Panc1 (cell line): ENCODE measurements at regions not wholly inside any gene's neighbourhood (a gene's known extent, or its start where the extent isn't known, plus 50 kb on each side); places are given as distances from the start of the nearest gene placed in this dataset.

Source experiments
- ATAC-seq: fragments of 200-7000 bp; cut with Tn5 transposase; 2 replicates; pipeline ENCODE4 v1.9.1; 2020; ENCODE audit warnings: mild to moderate bottlenecking, moderate library complexity
- BruUV-seq: library from RNA; stranded (reverse); fragments of 400-500 nt; replicated peaks from 2 replicates; lab custom pipeline; 2021; lab: Mats Ljungman, UMichigan
- CTCF ChIA-PET: fragments of 300-600 bp; sonication (Branson Sonifier 250); formaldehyde crosslinking; loops from one replicate; lab custom pipeline; 2022; ENCODE audit warnings: antibody characterized with exemption; lab: Charles Lee
- POLR2A ChIA-PET: fragments of 300-600 bp; sonication (Branson Sonifier 250); formaldehyde crosslinking; loops from one replicate; lab custom pipeline; 2022; ENCODE audit warnings: antibody characterized with exemption; lab: Charles Lee
- DNase-seq: peaks from one replicate; pipeline ENCODE4 v3.0.0-alpha.2; 2010; ENCODE audit warnings: low read depth, low spot score
- H3K27ac ChIP-seq: 2 replicates; pipeline ENCODE4 v1.5.1; 2011; ENCODE audit warnings: mild to moderate bottlenecking, low read length, inconsistent platforms
- H3K27me3 ChIP-seq: fragments of 200-500 bp; sonication (Bioruptor generic); 2 replicates; pipeline ENCODE4 v1.6.0; 2014; ENCODE audit warnings: low read length, inconsistent platforms; ENCODE audit not compliant: control insufficient read depth, insufficient read depth
- H3K36me3 ChIP-seq: fragments of 200-500 bp; sonication (Bioruptor generic); 2 replicates; pipeline ENCODE4 v1.5.1; 2014; ENCODE audit warnings: inconsistent platforms, mild to moderate bottlenecking, low read length, moderate library complexity; ENCODE audit not compliant: control insufficient read depth, insufficient read depth
- H3K4me1 ChIP-seq: 2 replicates; pipeline ENCODE4 v1.5.1; 2011; ENCODE audit warnings: inconsistent platforms, mild to moderate bottlenecking, low read length, moderate library complexity; ENCODE audit not compliant: control insufficient read depth, insufficient read depth
- H3K4me3 ChIP-seq, 2 experiments: 2 replicates each; pipeline ENCODE4 v1.5.1; 2011 to 2012; ENCODE audit warnings: low read depth in 2 of 2, low read length in 2 of 2, mild to moderate bottlenecking in 2 of 2, inconsistent platforms in 1 of 2, moderate library complexity in 1 of 2
- H3K9me3 ChIP-seq: fragments of 200-500 bp; sonication (Bioruptor generic); 2 replicates; pipeline ENCODE4 v1.5.1; 2014; ENCODE audit warnings: low read depth, mild to moderate bottlenecking, inconsistent platforms, low read length, moderate library complexity; ENCODE audit not compliant: control insufficient read depth, insufficient read depth
- POLR2AphosphoS5 ChIP-seq: IDR thresholded peaks from 2 replicates; pipeline ENCODE4 v1.6.1; 2012; ENCODE audit warnings: mild to moderate bottlenecking, low read depth, low read length, moderate library complexity
- SIN3A ChIP-seq: IDR thresholded peaks from 2 replicates; pipeline ENCODE4 v1.6.1; 2012; ENCODE audit warnings: low read depth, mild to moderate bottlenecking, low read length, moderate library complexity, borderline replicate concordance; ENCODE audit not compliant: insufficient read depth
- TCF7L2 ChIP-seq: IDR thresholded peaks from 2 replicates; pipeline ENCODE4 v1.6.1; 2011; ENCODE audit warnings: mild to moderate bottlenecking, low read depth, low read length, inconsistent platforms
- in situ Hi-C: cut with HindIII; loops from 2 replicates; pipeline ENCODE4 v1.10.0; 2016; ENCODE audit warnings: low sequenced_read_pairs, low pct_unique_long_range_greater_than_20kb
- intact Hi-C: fragments of 100-400 bp; cut with micrococcal nuclease; formaldehyde crosslinking; loops from one replicate; pipeline ENCODE4 v1.10.0; 2022; ENCODE audit not compliant: unreplicated experiment
- TF ChIP-seq, protein P1 (sequence below), 2 experiments: IDR thresholded peaks; 2 replicates each; pipeline ENCODE4 v1.6.1; 2011 to 2012; ENCODE audit warnings: low read depth in 2 of 2, control low read depth in 1 of 2, low read length in 1 of 2, mild to moderate bottlenecking in 1 of 2, moderate library complexity in 1 of 2; ENCODE audit not compliant: insufficient read depth in 1 of 2
- TF ChIP-seq, protein P2 (sequence below): fragments of 450-650 bp; IDR thresholded peaks from 2 replicates; pipeline ENCODE4 v1.5.1; 2017; ENCODE audit warnings: mild to moderate bottlenecking

DNA sequence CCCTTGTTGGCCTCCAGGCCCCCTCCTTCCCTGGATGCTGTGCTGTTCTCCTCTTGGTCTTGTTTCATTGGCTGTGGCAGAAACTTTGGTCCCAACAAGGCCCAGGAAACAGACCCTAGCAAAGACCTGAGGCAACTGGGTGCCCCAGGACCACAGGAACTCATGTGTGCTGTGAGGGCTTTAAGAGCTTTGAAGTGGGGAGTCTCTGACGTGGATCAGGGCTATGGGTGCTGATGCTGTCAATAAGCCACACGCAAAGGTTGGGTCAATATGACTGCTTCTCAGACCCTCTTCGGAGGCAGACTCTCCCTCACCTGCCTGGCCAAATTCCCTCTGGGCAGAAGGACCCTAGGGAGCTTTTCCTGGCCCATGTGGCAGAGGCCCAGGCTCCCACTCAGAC lies 91.5 kb upstream of the MLN start:
- in situ Hi-C loops (no loop called here), intact Hi-C loops (no loop called here)
- H3K4me1 ChIP-seq, result no peaks in the 10 kb centered on the region
- H3K4me3 ChIP-seq, result no peak overlapping the region
- no peak for DNase-seq
- no peaks in the 10 kb centered on the region for H3K36me3 ChIP-seq
- H3K9me3 ChIP-seq, result no peaks in the 10 kb centered on the region
- ChIA-PET POLR2A (interaction anchor here (0.6 kb wide), 2 partner anchors 30 to 463 kb away, joined by 5 to 7 read pairs; no protein-coding TSS in a partner anchor), CTCF (interaction anchor here (0.5 kb wide), 1 partner anchor 12 kb away, joined by 5 read pairs; no protein-coding TSS in a partner anchor)
- BruUV-seq, result no TSS peak
- ATAC-seq, result no peak
- H3K27me3 ChIP-seq, result no peaks in the 10 kb centered on the region
- H3K27ac ChIP-seq, result no peak overlapping the region
- TF ChIP-seq SIN3A (no peak), TCF7L2 (no peak), POLR2AphosphoS5 (no peak)
- TF ChIP-seq, protein P1, sequence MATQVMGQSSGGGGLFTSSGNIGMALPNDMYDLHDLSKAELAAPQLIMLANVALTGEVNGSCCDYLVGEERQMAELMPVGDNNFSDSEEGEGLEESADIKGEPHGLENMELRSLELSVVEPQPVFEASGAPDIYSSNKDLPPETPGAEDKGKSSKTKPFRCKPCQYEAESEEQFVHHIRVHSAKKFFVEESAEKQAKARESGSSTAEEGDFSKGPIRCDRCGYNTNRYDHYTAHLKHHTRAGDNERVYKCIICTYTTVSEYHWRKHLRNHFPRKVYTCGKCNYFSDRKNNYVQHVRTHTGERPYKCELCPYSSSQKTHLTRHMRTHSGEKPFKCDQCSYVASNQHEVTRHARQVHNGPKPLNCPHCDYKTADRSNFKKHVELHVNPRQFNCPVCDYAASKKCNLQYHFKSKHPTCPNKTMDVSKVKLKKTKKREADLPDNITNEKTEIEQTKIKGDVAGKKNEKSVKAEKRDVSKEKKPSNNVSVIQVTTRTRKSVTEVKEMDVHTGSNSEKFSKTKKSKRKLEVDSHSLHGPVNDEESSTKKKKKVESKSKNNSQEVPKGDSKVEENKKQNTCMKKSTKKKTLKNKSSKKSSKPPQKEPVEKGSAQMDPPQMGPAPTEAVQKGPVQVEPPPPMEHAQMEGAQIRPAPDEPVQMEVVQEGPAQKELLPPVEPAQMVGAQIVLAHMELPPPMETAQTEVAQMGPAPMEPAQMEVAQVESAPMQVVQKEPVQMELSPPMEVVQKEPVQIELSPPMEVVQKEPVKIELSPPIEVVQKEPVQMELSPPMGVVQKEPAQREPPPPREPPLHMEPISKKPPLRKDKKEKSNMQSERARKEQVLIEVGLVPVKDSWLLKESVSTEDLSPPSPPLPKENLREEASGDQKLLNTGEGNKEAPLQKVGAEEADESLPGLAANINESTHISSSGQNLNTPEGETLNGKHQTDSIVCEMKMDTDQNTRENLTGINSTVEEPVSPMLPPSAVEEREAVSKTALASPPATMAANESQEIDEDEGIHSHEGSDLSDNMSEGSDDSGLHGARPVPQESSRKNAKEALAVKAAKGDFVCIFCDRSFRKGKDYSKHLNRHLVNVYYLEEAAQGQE (IDR thresholded peaks at IDR 0.05; ENCODE audit: insufficient read depth in 1 of 2, low read depth in 2 of 2, low read length in 1 of 2), result no peak
- TF ChIP-seq, protein P2, sequence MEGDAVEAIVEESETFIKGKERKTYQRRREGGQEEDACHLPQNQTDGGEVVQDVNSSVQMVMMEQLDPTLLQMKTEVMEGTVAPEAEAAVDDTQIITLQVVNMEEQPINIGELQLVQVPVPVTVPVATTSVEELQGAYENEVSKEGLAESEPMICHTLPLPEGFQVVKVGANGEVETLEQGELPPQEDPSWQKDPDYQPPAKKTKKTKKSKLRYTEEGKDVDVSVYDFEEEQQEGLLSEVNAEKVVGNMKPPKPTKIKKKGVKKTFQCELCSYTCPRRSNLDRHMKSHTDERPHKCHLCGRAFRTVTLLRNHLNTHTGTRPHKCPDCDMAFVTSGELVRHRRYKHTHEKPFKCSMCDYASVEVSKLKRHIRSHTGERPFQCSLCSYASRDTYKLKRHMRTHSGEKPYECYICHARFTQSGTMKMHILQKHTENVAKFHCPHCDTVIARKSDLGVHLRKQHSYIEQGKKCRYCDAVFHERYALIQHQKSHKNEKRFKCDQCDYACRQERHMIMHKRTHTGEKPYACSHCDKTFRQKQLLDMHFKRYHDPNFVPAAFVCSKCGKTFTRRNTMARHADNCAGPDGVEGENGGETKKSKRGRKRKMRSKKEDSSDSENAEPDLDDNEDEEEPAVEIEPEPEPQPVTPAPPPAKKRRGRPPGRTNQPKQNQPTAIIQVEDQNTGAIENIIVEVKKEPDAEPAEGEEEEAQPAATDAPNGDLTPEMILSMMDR, result no peak

DNA sequence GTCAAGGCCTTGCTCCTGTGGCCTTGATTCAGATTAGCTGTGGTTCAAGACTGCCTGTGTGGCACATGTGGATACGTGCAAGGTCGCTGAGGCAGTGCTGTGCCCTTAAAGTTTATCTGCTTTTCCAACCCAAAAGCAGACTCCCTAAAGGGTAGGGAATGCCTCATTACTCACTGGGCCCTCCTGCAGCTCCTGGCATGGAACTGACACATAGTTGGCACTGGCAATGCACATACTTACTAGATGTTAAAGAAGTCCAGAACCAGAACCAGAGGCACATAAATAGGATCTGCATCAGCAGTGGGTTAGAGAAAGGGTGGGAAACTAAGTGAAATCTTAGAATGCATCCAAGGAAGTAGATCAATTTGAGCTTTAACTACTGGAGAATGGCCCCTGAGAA lies 90.6 kb upstream of the MLN start:
- ATAC-seq (no peak), DNase-seq (no peak)
- TF ChIP-seq, protein P1 (IDR thresholded peaks at IDR 0.05; ENCODE audit: insufficient read depth in 1 of 2, low read depth in 2 of 2, low read length in 1 of 2), result no peak
- no peak for TF ChIP-seq SIN3A
- no peak for TF ChIP-seq TCF7L2
- TF ChIP-seq, protein P2, result no peak
- TF ChIP-seq POLR2AphosphoS5, result no peak
- H3K9me3 ChIP-seq, result no peaks in the 10 kb centered on the region
- no peaks in the 10 kb centered on the region for H3K4me1 ChIP-seq
- in situ Hi-C loops, result no loop called here
- no peaks in the 10 kb centered on the region for H3K27me3 ChIP-seq
- no peaks in the 10 kb centered on the region for H3K36me3 ChIP-seq
- ChIA-PET POLR2A (no interaction called here), CTCF (no interaction called here)
- no TSS peak for BruUV-seq
- H3K27ac ChIP-seq, result no peak overlapping the region
- intact Hi-C loops, result no loop called here
- H3K4me3 ChIP-seq, result no peak overlapping the region
